ENCODE measurements at regions not wholly inside any gene's neighbourhood (a gene's known extent, or its start where the extent isn't known, plus 50 kb on each side); places are given as distances from the start of the nearest gene placed in this dataset.

DNA sequence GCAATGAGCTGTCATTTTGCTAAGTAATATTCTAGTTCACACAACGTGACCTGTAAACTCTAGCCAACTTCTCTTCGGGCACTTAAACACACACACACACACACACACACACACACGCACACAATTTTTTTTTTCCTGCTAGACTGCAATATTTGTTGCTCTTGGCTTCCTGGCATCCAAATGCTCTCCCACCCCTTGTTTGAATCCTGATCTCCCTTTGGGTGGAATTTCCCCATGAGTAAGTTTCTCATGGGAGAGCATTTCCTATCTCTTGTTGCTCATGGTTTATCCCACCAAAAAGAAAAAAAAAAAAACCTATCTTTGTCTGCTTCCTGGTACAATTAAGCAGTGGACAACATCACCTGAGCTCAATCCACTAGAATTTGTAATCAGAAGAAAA lies 54.7 kb upstream of the TSLP start:
- no peaks in the 10 kb centered on the region for H3K4me1 Mint-ChIP-seq
- ATAC-seq (no peak), DNase-seq (no peak)
- H3K9me3 Mint-ChIP-seq (ENCODE audit: low read depth), result no peaks in the 10 kb centered on the region
- H3K36me3 Mint-ChIP-seq, result no peaks in the 10 kb centered on the region
- CTCF ChIA-PET, result no interaction called here
- H3K27ac Mint-ChIP-seq, result no peak overlapping the region
- H3K4me3 Mint-ChIP-seq, result no peak overlapping the region
- H3K27me3 Mint-ChIP-seq, result peaks cover 13% of the 10 kb centered on the region

DNA sequence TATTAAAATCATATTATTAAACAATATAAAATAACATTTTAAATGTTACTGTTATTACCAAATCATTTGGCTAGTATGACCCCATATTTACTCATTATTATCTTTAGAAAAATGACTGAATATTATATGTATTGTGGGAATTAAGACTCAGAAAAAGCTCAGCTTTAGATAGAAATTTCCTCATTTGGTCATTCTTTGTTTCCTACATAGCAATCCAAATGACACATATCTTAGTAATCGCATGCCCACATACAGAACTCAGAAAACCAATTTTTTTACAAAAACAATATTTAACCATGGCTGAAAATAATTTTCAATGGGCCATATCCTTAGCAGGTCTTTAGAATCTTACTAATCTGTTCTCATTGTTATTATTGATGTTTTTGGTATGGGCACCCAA lies 53.8 kb upstream of the TSLP start:
- no peaks in the 10 kb centered on the region for H3K36me3 Mint-ChIP-seq
- no peak overlapping the region for H3K27ac Mint-ChIP-seq
- CTCF ChIA-PET, result no interaction called here
- ATAC-seq (no peak), DNase-seq (no peak)
- H3K27me3 Mint-ChIP-seq, result peaks cover 11% of the 10 kb centered on the region
- no peaks in the 10 kb centered on the region for H3K4me1 Mint-ChIP-seq
- H3K9me3 Mint-ChIP-seq (ENCODE audit: low read depth), result no peaks in the 10 kb centered on the region
- no peak overlapping the region for H3K4me3 Mint-ChIP-seq

Data from activated CD8-positive, alpha-beta memory T cell treated with anti-CD3 and anti-CD28 coated beads, Interleukin-2, amount 10 ng/mL, durations not matched to agents 7 days and 5 days (primary cell).